ENCODE measurements at regions not wholly inside any gene's neighbourhood (a gene's known extent, or its start where the extent isn't known, plus 50 kb on each side); places are given as distances from the start of the nearest gene placed in this dataset.
"Not testable (repeated sequence)": the region's sequence is repeated elsewhere in the genome, so short reads cannot be mapped to it uniquely, and the experiment has no call there.

GRCh38 chr4:189807031-189807430, 133.6 kb upstream of the FRG1 start:
- ChIA-PET CTCF (no interaction called here), POLR2A (no interaction called here)
- H3K9me3 ChIP-seq (ENCODE audit: control insufficient read depth, insufficient read depth, low read depth, low read length), result no peaks in the 10 kb centered on the region

GRCh38 chr4:189809241-189809735, 131.4 kb upstream of the FRG1 start:
- H3K36me3 ChIP-seq (ENCODE audit: control insufficient read depth in 2 of 2, insufficient read depth in 1 of 2, low read length in 2 of 2), result no peaks in the 10 kb centered on the region
- ChIA-PET POLR2A (no interaction called here), CTCF (interaction anchor here (0.6 kb wide), 1 partner anchor 13 kb away, joined by 4 read pairs; no protein-coding TSS in a partner anchor)
- TF ChIP-seq ZNF121 (tag by site-specific recombination; IDR thresholded peaks at IDR 0.05) (no peak), ZNF48 (tag by site-specific recombination; IDR thresholded peaks at IDR 0.05) (no peak), KLF17 (tag by site-specific recombination; IDR thresholded peaks at IDR 0.05) (no peak)
- no peaks in the 10 kb centered on the region for H3K9me3 ChIP-seq (ENCODE audit: control insufficient read depth, insufficient read depth, low read depth, low read length)
- no peak overlapping the region for H3K4me3 ChIP-seq (ENCODE audit: low read depth, low read length)
- H3K4me1 ChIP-seq (ENCODE audit: control insufficient read depth, insufficient read depth, low read length), result no peaks in the 10 kb centered on the region
- H3K27ac ChIP-seq (ENCODE audit: extremely low read depth, low read depth, low read length), result no peak overlapping the region

More at GRCh38 chr4:189807031-189807430, 133.6 kb upstream of the FRG1 start:
- Histone ChIP-seq H3K27ac (ENCODE audit: extremely low read depth, low read depth, low read length) (no peak overlapping the region), H3K36me3 (ENCODE audit: control insufficient read depth in 2 of 2, insufficient read depth in 1 of 2, low read length in 2 of 2) (no peaks in the 10 kb centered on the region), H3K4me1 (ENCODE audit: control insufficient read depth, insufficient read depth, low read length) (no peaks in the 10 kb centered on the region), H3K4me3 (ENCODE audit: low read depth, low read length) (no peak overlapping the region)
- no peak for TF ChIP-seq KLF1 (tag by site-specific recombination; IDR thresholded peaks at IDR 0.05)
- no peak for TF ChIP-seq MZF1 (tag by site-specific recombination; IDR thresholded peaks at IDR 0.05; ENCODE audit: borderline replicate concordance)
- no peak for TF ChIP-seq ZNF146 (tag by site-specific recombination; IDR thresholded peaks at IDR 0.05)
- TF ChIP-seq ZNF677 (tag by site-specific recombination; IDR thresholded peaks at IDR 0.05), result no peak
- no peak for TF ChIP-seq ZNF362 (tag by site-specific recombination; IDR thresholded peaks at IDR 0.05)
- no peak for TF ChIP-seq ZNF2 (tag by site-specific recombination; IDR thresholded peaks at IDR 0.05)

- no peak for TF ChIP-seq ZNF707 (tag by site-specific recombination; IDR thresholded peaks at IDR 0.05)
- no peak for TF ChIP-seq ZNF692 (tag by site-specific recombination; IDR thresholded peaks at IDR 0.05)
- TF ChIP-seq ZSCAN18 (tag by site-specific recombination; IDR thresholded peaks at IDR 0.05), result no peak
- no peak for TF ChIP-seq BCL11B (tag by site-specific recombination; IDR thresholded peaks at IDR 0.05; ENCODE audit: low read depth)
- TF ChIP-seq ZNF596 (tag by site-specific recombination; IDR thresholded peaks at IDR 0.05), result no peak
- no peak for TF ChIP-seq YY2 (tag by site-specific recombination; IDR thresholded peaks at IDR 0.05)
- TF ChIP-seq ZNF623 (tag by site-specific recombination; IDR thresholded peaks at IDR 0.05), result no peak
- TF ChIP-seq ZFP3 (tag by site-specific recombination; IDR thresholded peaks at IDR 0.05; ENCODE audit: low read depth), result no peak
- TF ChIP-seq ZSCAN5A (tag by site-specific recombination; IDR thresholded peaks at IDR 0.05), result no peak
- no peaks in the 10 kb centered on the region for H3K4me1 ChIP-seq (ENCODE audit: control insufficient read depth, insufficient read depth, low read length)
- H3K36me3 ChIP-seq (ENCODE audit: control insufficient read depth in 2 of 2, insufficient read depth in 1 of 2, low read length in 2 of 2), result no peaks in the 10 kb centered on the region
- ChIA-PET CTCF (interaction anchor here (0.6 kb wide), 1 partner anchor 13 kb away, joined by 4 read pairs; no protein-coding TSS in a partner anchor), POLR2A (no interaction called here)
- no peak overlapping the region for H3K4me3 ChIP-seq (ENCODE audit: low read depth, low read length)
- no peaks in the 10 kb centered on the region for H3K9me3 ChIP-seq (ENCODE audit: control insufficient read depth, insufficient read depth, low read depth, low read length)
- H3K27ac ChIP-seq (ENCODE audit: extremely low read depth, low read depth, low read length), result no peak overlapping the region
Measured at GRCh38 chr4:189809839-189810238, 130.8 kb upstream of the FRG1 start.

GRCh38 chr4:189810318-189811181, 130.1 kb upstream of the FRG1 start:
- H3K9me3 ChIP-seq (ENCODE audit: control insufficient read depth, insufficient read depth, low read depth, low read length); H3K27ac ChIP-seq (ENCODE audit: extremely low read depth, low read depth, low read length); H3K4me1 ChIP-seq (ENCODE audit: control insufficient read depth, insufficient read depth, low read length); POLR2A ChIA-PET; H3K36me3 ChIP-seq (ENCODE audit: control insufficient read depth in 2 of 2, insufficient read depth in 1 of 2, low read length in 2 of 2); H3K4me3 ChIP-seq (ENCODE audit: low read depth, low read length); CTCF ChIA-PET: not testable (repeated sequence)
